ENCODE measurements at regions not wholly inside any gene's neighbourhood (a gene's known extent, or its start where the extent isn't known, plus 50 kb on each side); places are given as distances from the start of the nearest gene placed in this dataset.

DNA sequence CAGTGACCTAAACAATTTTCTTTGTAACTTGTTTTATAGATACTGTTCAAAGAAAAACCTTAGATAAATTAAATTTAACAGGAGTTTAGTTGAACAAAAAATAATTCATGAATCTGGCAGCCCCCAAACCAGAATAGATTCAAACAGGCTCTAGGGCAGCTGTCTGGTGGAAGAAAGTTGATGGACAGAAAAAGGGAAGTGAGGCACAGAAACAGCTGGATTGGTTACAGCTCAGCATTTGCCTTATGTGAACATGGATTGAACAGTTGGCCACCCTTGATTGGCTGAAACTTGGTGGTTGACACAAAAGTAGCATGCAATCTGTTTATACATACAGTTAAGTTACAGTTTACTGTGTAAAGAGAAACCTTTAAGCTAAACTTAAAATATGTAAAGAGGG, 954.3 kb upstream of the FLRT2 start:
- no peaks in the 10 kb centered on the region for H3K4me1 Mint-ChIP-seq (ENCODE audit: unreplicated experiment)
- no peak for DNase-seq (ENCODE audit: extremely low spot score, unreplicated experiment)
- no peak overlapping the region for H3K4me3 Mint-ChIP-seq (ENCODE audit: unreplicated experiment)
- TF ChIP-seq, protein P1, sequence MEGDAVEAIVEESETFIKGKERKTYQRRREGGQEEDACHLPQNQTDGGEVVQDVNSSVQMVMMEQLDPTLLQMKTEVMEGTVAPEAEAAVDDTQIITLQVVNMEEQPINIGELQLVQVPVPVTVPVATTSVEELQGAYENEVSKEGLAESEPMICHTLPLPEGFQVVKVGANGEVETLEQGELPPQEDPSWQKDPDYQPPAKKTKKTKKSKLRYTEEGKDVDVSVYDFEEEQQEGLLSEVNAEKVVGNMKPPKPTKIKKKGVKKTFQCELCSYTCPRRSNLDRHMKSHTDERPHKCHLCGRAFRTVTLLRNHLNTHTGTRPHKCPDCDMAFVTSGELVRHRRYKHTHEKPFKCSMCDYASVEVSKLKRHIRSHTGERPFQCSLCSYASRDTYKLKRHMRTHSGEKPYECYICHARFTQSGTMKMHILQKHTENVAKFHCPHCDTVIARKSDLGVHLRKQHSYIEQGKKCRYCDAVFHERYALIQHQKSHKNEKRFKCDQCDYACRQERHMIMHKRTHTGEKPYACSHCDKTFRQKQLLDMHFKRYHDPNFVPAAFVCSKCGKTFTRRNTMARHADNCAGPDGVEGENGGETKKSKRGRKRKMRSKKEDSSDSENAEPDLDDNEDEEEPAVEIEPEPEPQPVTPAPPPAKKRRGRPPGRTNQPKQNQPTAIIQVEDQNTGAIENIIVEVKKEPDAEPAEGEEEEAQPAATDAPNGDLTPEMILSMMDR (IDR thresholded peaks at IDR 0.05), result no peak
- no peaks in the 10 kb centered on the region for H3K36me3 Mint-ChIP-seq (ENCODE audit: unreplicated experiment)
- no peaks in the 10 kb centered on the region for H3K9me3 Mint-ChIP-seq (ENCODE audit: unreplicated experiment)
- H3K27me3 Mint-ChIP-seq (ENCODE audit: unreplicated experiment), result no peaks in the 10 kb centered on the region
- H3K27ac Mint-ChIP-seq (ENCODE audit: unreplicated experiment), result no peak overlapping the region

GRCh38 chr14:84579292-84579691, 950.7 kb upstream of the FLRT2 start:
- Mint-ChIP-seq H3K4me3 (ENCODE audit: unreplicated experiment) (no peak overlapping the region), H3K9me3 (ENCODE audit: unreplicated experiment) (no peaks in the 10 kb centered on the region), H3K4me1 (ENCODE audit: unreplicated experiment) (no peaks in the 10 kb centered on the region), H3K36me3 (ENCODE audit: unreplicated experiment) (no peaks in the 10 kb centered on the region), H3K27ac (ENCODE audit: unreplicated experiment) (no peak overlapping the region), H3K27me3 (ENCODE audit: unreplicated experiment) (no peaks in the 10 kb centered on the region)
- no peak for DNase-seq (ENCODE audit: extremely low spot score, unreplicated experiment)
- TF ChIP-seq, protein P1 (IDR thresholded peaks at IDR 0.05), result no peak

- no peak overlapping the region for H3K4me3 Mint-ChIP-seq (ENCODE audit: unreplicated experiment)
- no peak for DNase-seq (ENCODE audit: extremely low spot score, unreplicated experiment)
- H3K27ac Mint-ChIP-seq (ENCODE audit: unreplicated experiment), result no peak overlapping the region
Measured at GRCh38 chr14:84581041-84581440, 948.9 kb upstream of the FLRT2 start.

GRCh38 chr14:84584511-84584910, 945.4 kb upstream of the FLRT2 start:
- Mint-ChIP-seq H3K27ac (ENCODE audit: unreplicated experiment) (no peak overlapping the region), H3K9me3 (ENCODE audit: unreplicated experiment) (no peaks in the 10 kb centered on the region), H3K27me3 (ENCODE audit: unreplicated experiment) (no peaks in the 10 kb centered on the region), H3K4me1 (ENCODE audit: unreplicated experiment) (no peaks in the 10 kb centered on the region), H3K4me3 (ENCODE audit: unreplicated experiment) (no peak overlapping the region), H3K36me3 (ENCODE audit: unreplicated experiment) (no peaks in the 10 kb centered on the region)
- no peak for DNase-seq (ENCODE audit: extremely low spot score, unreplicated experiment)
- TF ChIP-seq, protein P1 (IDR thresholded peaks at IDR 0.05), result no peak

More at GRCh38 chr14:84581041-84581440, 948.9 kb upstream of the FLRT2 start:
- H3K27me3 Mint-ChIP-seq (ENCODE audit: unreplicated experiment), result no peaks in the 10 kb centered on the region
- no peaks in the 10 kb centered on the region for H3K36me3 Mint-ChIP-seq (ENCODE audit: unreplicated experiment)
- no peaks in the 10 kb centered on the region for H3K4me1 Mint-ChIP-seq (ENCODE audit: unreplicated experiment)
- H3K9me3 Mint-ChIP-seq (ENCODE audit: unreplicated experiment), result no peaks in the 10 kb centered on the region
- TF ChIP-seq, protein P1 (IDR thresholded peaks at IDR 0.05), result no peak

GRCh38 chr14:84591827-84592445, 938.0 kb upstream of the FLRT2 start:
- H3K36me3 Mint-ChIP-seq (ENCODE audit: unreplicated experiment), result no peaks in the 10 kb centered on the region
- H3K27me3 Mint-ChIP-seq (ENCODE audit: unreplicated experiment), result no peaks in the 10 kb centered on the region
- H3K4me3 Mint-ChIP-seq (ENCODE audit: unreplicated experiment), result no peak overlapping the region
- no peak for DNase-seq (ENCODE audit: extremely low spot score, unreplicated experiment)
- peaks cover 15% of the 10 kb centered on the region for H3K4me1 Mint-ChIP-seq (ENCODE audit: unreplicated experiment)
- TF ChIP-seq, protein P1 (IDR thresholded peaks at IDR 0.05), result no peak
- H3K9me3 Mint-ChIP-seq (ENCODE audit: unreplicated experiment), result no peaks in the 10 kb centered on the region
- H3K27ac Mint-ChIP-seq (ENCODE audit: unreplicated experiment), result no peak overlapping the region

All from osteocyte (in vitro differentiated cells).